HepG2 (cell line): ENCODE measurements at regions not wholly inside any gene's neighbourhood (a gene's known extent, or its start where the extent isn't known, plus 50 kb on each side); places are given as distances from the start of the nearest gene placed in this dataset.

ENCODE experiments used
- AFF4 ChIP-seq: sonication (generic); formaldehyde crosslinking; IDR thresholded peaks from 2 replicates; pipeline ENCODE4 v1.4.0; 2020; ENCODE audit warnings: missing genetic modification reagents
- ATAD3A ChIP-seq: sonication (generic); formaldehyde crosslinking; IDR thresholded peaks from 2 replicates; pipeline ENCODE4 v1.4.0; 2020; ENCODE audit warnings: missing genetic modification reagents
- ATF5 ChIP-seq: sonication (generic); formaldehyde crosslinking; IDR thresholded peaks from 2 replicates; pipeline ENCODE4 v1.4.0; 2020; ENCODE audit warnings: mild to moderate bottlenecking, low read depth, missing genetic modification reagents
- CENPBD1 ChIP-seq: sonication (generic); formaldehyde crosslinking; IDR thresholded peaks from 2 replicates; pipeline ENCODE4 v1.8.0; 2022; ENCODE audit warnings: missing genetic modification reagents, low read depth, mild to moderate bottlenecking, borderline replicate concordance
- EHMT2 ChIP-seq: fragments of 200-600 bp; sonication (generic); IDR thresholded peaks from 2 replicates; pipeline ENCODE4 v1.7.0; 2017; ENCODE audit warnings: antibody characterized with exemption, low read depth, low read length, borderline replicate concordance
- FOXJ3 ChIP-seq: sonication (generic); formaldehyde crosslinking; IDR thresholded peaks from 2 replicates; pipeline ENCODE4 v1.4.0; 2020; ENCODE audit warnings: missing genetic modification reagents, mild to moderate bottlenecking, borderline replicate concordance
- HIVEP1 ChIP-seq: sonication (generic); formaldehyde crosslinking; IDR thresholded peaks from 2 replicates; pipeline ENCODE4 v1.4.0; 2020; ENCODE audit warnings: mild to moderate bottlenecking, missing genetic modification reagents
- JUN ChIP-seq: sonication (generic); formaldehyde crosslinking; IDR thresholded peaks from 2 replicates; pipeline ENCODE4 v1.4.0; 2020; ENCODE audit warnings: mild to moderate bottlenecking, missing genetic modification reagents
- LCORL ChIP-seq, 2 experiments: fragments of 450-650 bp in 1 of 2; sonication (generic) in 1 of 2; formaldehyde crosslinking in 1 of 2; IDR thresholded peaks; 2 replicates each; pipeline versions ENCODE4 v1.5.0 to v1.6.1; 2017 to 2020; ENCODE audit warnings: antibody characterized with exemption in 1 of 2, missing genetic modification reagents in 1 of 2
- MIER3 ChIP-seq: IDR thresholded peaks from 2 replicates; pipeline ENCODE4 v1.6.1; 2016; ENCODE audit warnings: missing compliant biosample characterization, borderline replicate concordance
- NFYB ChIP-seq: sonication (generic); formaldehyde crosslinking; IDR thresholded peaks from 2 replicates; pipeline ENCODE4 v1.4.0; 2020; ENCODE audit warnings: missing genetic modification reagents
- PBX3 ChIP-seq: sonication (generic); formaldehyde crosslinking; IDR thresholded peaks from 2 replicates; pipeline ENCODE4 v1.8.1; 2023; ENCODE audit warnings: missing genetic modification reagents, inconsistent platforms, borderline replicate concordance
- PHF21A ChIP-seq: sonication (generic); formaldehyde crosslinking; IDR thresholded peaks from 2 replicates; pipeline ENCODE4 v1.5.0; 2020; ENCODE audit warnings: mild to moderate bottlenecking, missing genetic modification reagents
- PHF5A ChIP-seq: IDR thresholded peaks from one replicate; pipeline ENCODE4 v1.6.1; 2018; ENCODE audit warnings: low read depth, missing genetic modification reagents; ENCODE audit not compliant: unreplicated experiment
- POLR2A ChIP-seq, 2 experiments: IDR thresholded peaks; 2 replicates each; pipeline ENCODE4 v1.6.1; 2011; ENCODE audit warnings: low read depth in 2 of 2, low read length in 2 of 2, mild to moderate bottlenecking in 1 of 2, moderate library complexity in 1 of 2; ENCODE audit not compliant: insufficient read depth in 1 of 2
- RBAK ChIP-seq: sonication (generic); formaldehyde crosslinking; IDR thresholded peaks from 2 replicates; pipeline ENCODE4 v1.5.1; 2020; ENCODE audit warnings: mild to moderate bottlenecking, missing genetic modification reagents
- REL ChIP-seq: sonication (generic); formaldehyde crosslinking; conservative IDR thresholded peaks from 2 replicates; pipeline ENCODE4 v1.8.0; 2022; ENCODE audit warnings: mild to moderate bottlenecking, missing genetic modification reagents, moderate library complexity
- SATB2 ChIP-seq: sonication (generic); formaldehyde crosslinking; IDR thresholded peaks from 2 replicates; pipeline ENCODE4 v1.5.0; 2020; ENCODE audit warnings: missing genetic modification reagents
- SP140L ChIP-seq: sonication (generic); formaldehyde crosslinking; IDR thresholded peaks from 2 replicates; pipeline ENCODE4 v1.4.0; 2020; ENCODE audit warnings: missing genetic modification reagents, borderline replicate concordance
- ZBTB7A ChIP-seq: sonication (generic); formaldehyde crosslinking; IDR thresholded peaks from 2 replicates; pipeline ENCODE4 v1.8.0; 2022; ENCODE audit warnings: mild to moderate bottlenecking, missing genetic modification reagents
- ZNF12 ChIP-seq: sonication (generic); formaldehyde crosslinking; IDR thresholded peaks from 2 replicates; pipeline ENCODE4 v1.5.0; 2020; ENCODE audit warnings: missing genetic modification reagents
- ZNF350 ChIP-seq: sonication (generic); formaldehyde crosslinking; IDR thresholded peaks from 2 replicates; pipeline ENCODE4 v1.4.0; 2020; ENCODE audit warnings: mild to moderate bottlenecking, low read depth, missing genetic modification reagents, borderline replicate concordance
- ZNF362 ChIP-seq: sonication (generic); formaldehyde crosslinking; IDR thresholded peaks from 2 replicates; pipeline ENCODE4 v1.4.0; 2020; ENCODE audit warnings: missing genetic modification reagents, mild to moderate bottlenecking, borderline replicate concordance
- ZNF598 ChIP-seq: sonication (generic); formaldehyde crosslinking; IDR thresholded peaks from 2 replicates; pipeline ENCODE4 v1.5.1; 2020; ENCODE audit warnings: mild to moderate bottlenecking, missing genetic modification reagents, borderline replicate concordance

GRCh38 chr10:3852147-3852904 is 67.3 kb upstream of the KLF6 start (continued):
- no peak for TF ChIP-seq PBX3 (CRISPR knock-in tag)
- TF ChIP-seq MIER3, result peak; percentile 65; the same call in 1 of the 2 replicates
- peak; percentile 58; the same call in 1 of the 2 replicates for TF ChIP-seq FOXJ3 (CRISPR knock-in tag)
- no peak for TF ChIP-seq SATB2 (CRISPR knock-in tag)
- TF ChIP-seq REL (CRISPR knock-in tag), result no peak
- TF ChIP-seq JUN (CRISPR knock-in tag), result peak; percentile 96
- TF ChIP-seq ZNF350 (CRISPR knock-in tag), result no peak
- TF ChIP-seq EHMT2, result no peak
- TF ChIP-seq ZBTB7A (CRISPR knock-in tag), result no peak
- TF ChIP-seq ZNF598 (CRISPR knock-in tag), result no peak
- TF ChIP-seq AFF4, result no peak
- no peak for TF ChIP-seq LCORL (IDR thresholded peaks at IDR 0.05)
- no peak for TF ChIP-seq LCORL (CRISPR knock-in tag; IDR thresholded peaks at IDR 0.05)
- no peak for TF ChIP-seq ZNF362 (CRISPR knock-in tag)
- no peak for TF ChIP-seq POLR2A (IDR thresholded peaks at IDR 0.05; ENCODE audit: insufficient read depth in 1 of 2, low read depth in 2 of 2, low read length in 2 of 2)
- no peak for TF ChIP-seq HIVEP1 (CRISPR knock-in tag)
- no peak for TF ChIP-seq ATF5 (CRISPR knock-in tag)
- no peak for TF ChIP-seq RBAK
- no peak for TF ChIP-seq ZNF12 (CRISPR knock-in tag)
- TF ChIP-seq SP140L (CRISPR knock-in tag), result no peak
- 0 out of 2 replicates have a peak, but pooled peaks have one; percentile 32 for TF ChIP-seq PHF21A (CRISPR knock-in tag)
- TF ChIP-seq ATAD3A (CRISPR knock-in tag), result no peak
- peak; percentile 48 for TF ChIP-seq PHF5A (CRISPR knock-in tag)
- TF ChIP-seq NFYB (CRISPR knock-in tag), result no peak
- TF ChIP-seq CENPBD1 (CRISPR knock-in tag), result no peak
